Vagina (tissue), 2 donors: ENCODE measurements at regions not wholly inside any gene's neighbourhood (a gene's known extent, or its start where the extent isn't known, plus 50 kb on each side); places are given as distances from the start of the nearest gene placed in this dataset.

Experiments
- DNase-seq, 2 donors: peaks; one replicate each; pipeline ENCODE4 v3.0.0-alpha.2; 2017; ENCODE audit errors: extremely low spot score in 2 of 2
- H3K27ac ChIP-seq: fragments of 200-600 bp; sonication (generic); one replicate; pipeline ENCODE4 v1.5.1; 2019
- H3K27me3 ChIP-seq: fragments of 200-600 bp; sonication (generic); one replicate; pipeline ENCODE4 v1.5.1; 2019
- H3K36me3 ChIP-seq, 2 donors: fragments of 200-600 bp; sonication (generic); one replicate each; pipeline ENCODE4 v1.5.1; 2017 to 2019
- H3K4me1 ChIP-seq: fragments of 200-600 bp; sonication (generic); one replicate; pipeline ENCODE4 v1.5.1; 2019
- H3K4me3 ChIP-seq, 2 donors: fragments of 200-600 bp; sonication (generic); 1 replicate in 1 of 2; 2 replicates in 1 of 2; pipeline ENCODE4 v1.5.1; 2016 to 2019
- H3K9me3 ChIP-seq: fragments of 200-600 bp; sonication (generic); one replicate; pipeline ENCODE4 v1.5.1; 2019
- POLR2A ChIP-seq, 2 donors: fragments of 450-650 bp; IDR thresholded peaks; one replicate each; pipeline ENCODE4 v1.6.1; 2017; ENCODE audit warnings: antibody characterized with exemption in 2 of 2, mild to moderate bottlenecking in 2 of 2, moderate library complexity in 2 of 2
- POLR2AphosphoS5 ChIP-seq, 2 donors: sonication (generic); formaldehyde crosslinking; IDR thresholded peaks; one replicate each; pipeline ENCODE4 v1.9.0; 2017; ENCODE audit warnings: antibody characterized with exemption in 2 of 2, mild to moderate bottlenecking in 2 of 2, low read depth in 1 of 2; ENCODE audit not compliant: insufficient read depth in 1 of 2
- intact Hi-C: fragments of 100-400 bp; cut with DNase I; formaldehyde crosslinking; loops from one replicate; pipeline ENCODE4 v1.15.1; 2023
- TF ChIP-seq, protein P1 (sequence below), 3 experiments: fragments of 450-650 bp in 2 of 3; fragments of 200-600 bp in 1 of 3; sonication (generic) in 1 of 3; IDR thresholded peaks; one replicate each; pipeline ENCODE4 v1.5.1; 2017 to 2019; ENCODE audit warnings: antibody characterized with exemption in 3 of 3, mild to moderate bottlenecking in 2 of 3, moderate library complexity in 2 of 3

DNA sequence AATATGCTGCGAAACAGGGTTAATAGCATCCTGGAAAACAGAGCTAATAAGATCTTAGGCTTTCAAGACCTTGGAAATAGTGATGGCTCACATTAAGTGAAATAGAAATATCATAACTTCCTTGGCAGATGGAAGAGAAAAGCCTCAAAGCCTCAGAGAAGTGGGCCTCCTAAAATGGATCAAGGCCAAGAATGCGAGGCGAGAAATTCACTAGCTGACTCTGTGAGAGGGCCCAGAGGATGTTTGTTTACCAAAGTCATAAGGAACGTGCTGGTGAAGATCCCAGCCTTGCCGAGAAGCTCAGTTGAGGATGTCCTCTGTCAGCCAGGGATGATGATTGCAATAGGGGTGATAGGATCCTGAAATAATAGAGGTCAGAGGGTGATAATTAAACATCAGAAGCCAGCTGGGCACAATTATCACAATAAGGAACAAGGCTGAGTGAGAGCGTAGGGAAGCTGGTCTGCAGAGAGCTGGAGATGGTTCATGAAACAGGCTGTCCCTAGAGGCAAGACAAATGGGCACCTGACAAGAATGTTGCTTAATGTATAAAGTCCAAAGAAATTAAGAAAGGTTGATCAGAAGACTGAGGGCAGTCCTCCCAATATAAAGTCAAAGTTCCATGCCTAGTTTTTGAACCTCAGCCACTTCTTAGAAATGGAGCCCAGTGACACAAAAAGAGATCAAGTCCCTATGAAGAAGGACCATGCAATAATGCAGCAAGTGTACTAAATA is 101.7 kb upstream of the COG2 start:
- intact Hi-C loops = no loop called here
- Histone ChIP-seq H3K27ac (no peak overlapping the region), H3K4me1 (no peaks in the 10 kb centered on the region), H3K27me3 (no peaks in the 10 kb centered on the region), H3K9me3 (no peaks in the 10 kb centered on the region), H3K36me3 (no peaks in the 10 kb centered on the region), H3K4me3 (no peak overlapping the region)
- DNase-seq = no peak
- no peak for TF ChIP-seq POLR2AphosphoS5 (IDR thresholded peaks at IDR 0.05; ENCODE audit: insufficient read depth in 1 of 2, low read depth in 1 of 2)
- TF ChIP-seq POLR2A (IDR thresholded peaks at IDR 0.05) = no peak
- TF ChIP-seq, protein P1, sequence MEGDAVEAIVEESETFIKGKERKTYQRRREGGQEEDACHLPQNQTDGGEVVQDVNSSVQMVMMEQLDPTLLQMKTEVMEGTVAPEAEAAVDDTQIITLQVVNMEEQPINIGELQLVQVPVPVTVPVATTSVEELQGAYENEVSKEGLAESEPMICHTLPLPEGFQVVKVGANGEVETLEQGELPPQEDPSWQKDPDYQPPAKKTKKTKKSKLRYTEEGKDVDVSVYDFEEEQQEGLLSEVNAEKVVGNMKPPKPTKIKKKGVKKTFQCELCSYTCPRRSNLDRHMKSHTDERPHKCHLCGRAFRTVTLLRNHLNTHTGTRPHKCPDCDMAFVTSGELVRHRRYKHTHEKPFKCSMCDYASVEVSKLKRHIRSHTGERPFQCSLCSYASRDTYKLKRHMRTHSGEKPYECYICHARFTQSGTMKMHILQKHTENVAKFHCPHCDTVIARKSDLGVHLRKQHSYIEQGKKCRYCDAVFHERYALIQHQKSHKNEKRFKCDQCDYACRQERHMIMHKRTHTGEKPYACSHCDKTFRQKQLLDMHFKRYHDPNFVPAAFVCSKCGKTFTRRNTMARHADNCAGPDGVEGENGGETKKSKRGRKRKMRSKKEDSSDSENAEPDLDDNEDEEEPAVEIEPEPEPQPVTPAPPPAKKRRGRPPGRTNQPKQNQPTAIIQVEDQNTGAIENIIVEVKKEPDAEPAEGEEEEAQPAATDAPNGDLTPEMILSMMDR (IDR thresholded peaks at IDR 0.05) = no peak

DNA sequence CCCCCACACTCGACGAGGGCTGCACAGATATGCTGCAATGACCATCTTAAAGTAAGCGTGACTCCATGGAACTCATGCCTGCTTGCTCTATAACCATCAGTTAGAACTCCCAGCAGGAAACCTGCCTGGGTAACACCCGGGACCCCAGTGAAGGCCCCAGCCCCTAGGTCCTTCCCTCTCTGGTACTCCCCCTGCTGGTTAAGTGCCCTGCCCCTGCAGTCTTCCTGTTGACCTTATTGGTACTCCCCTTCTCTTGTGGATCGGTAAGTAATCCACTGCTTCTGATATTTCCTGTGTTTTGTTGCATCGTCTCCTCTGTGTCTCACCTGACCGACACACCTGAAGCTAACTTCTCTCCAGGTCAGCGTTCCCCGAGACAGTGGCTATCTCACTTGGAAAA is 104.8 kb upstream of the COG2 start:
- Histone ChIP-seq H3K9me3 (no peaks in the 10 kb centered on the region), H3K27me3 (no peaks in the 10 kb centered on the region), H3K27ac (no peak overlapping the region), H3K4me3 (no peak overlapping the region), H3K36me3 (no peaks in the 10 kb centered on the region), H3K4me1 (no peaks in the 10 kb centered on the region)
- DNase-seq = no peak
- TF ChIP-seq, protein P1 (IDR thresholded peaks at IDR 0.05) = no peak
- no peak for TF ChIP-seq POLR2AphosphoS5 (IDR thresholded peaks at IDR 0.05; ENCODE audit: insufficient read depth in 1 of 2, low read depth in 1 of 2)
- TF ChIP-seq POLR2A (IDR thresholded peaks at IDR 0.05) = no peak
- intact Hi-C loops = no loop called here

DNA sequence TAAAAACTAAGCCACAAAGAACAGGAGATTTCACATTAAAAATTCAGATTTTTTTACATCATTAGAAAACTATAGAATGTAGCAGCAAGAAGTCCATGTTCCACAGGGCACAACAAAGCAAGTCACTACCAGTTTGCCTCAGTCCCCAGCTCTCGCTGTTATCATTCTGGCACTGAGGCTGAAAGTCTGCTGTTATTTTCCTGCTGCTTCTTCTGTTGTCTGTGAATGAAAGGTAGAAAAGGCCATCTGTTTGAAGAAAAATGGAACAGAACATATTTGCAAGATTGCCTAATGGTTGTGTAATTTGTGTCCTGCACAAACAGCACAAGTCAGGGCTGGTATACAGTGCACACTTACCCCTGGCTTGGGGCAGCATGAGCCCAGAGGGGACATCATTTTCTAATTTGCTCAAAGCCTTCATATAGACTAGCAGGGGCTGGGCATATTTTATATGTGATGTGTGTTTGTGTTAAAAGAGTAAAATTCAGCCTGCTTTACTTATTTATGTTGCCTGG is 105.6 kb upstream of the COG2 start:
- H3K9me3 ChIP-seq = no peaks in the 10 kb centered on the region
- no peak overlapping the region for H3K27ac ChIP-seq
- DNase-seq = no peak
- H3K36me3 ChIP-seq = no peaks in the 10 kb centered on the region
- no peak for TF ChIP-seq POLR2AphosphoS5 (IDR thresholded peaks at IDR 0.05; ENCODE audit: insufficient read depth in 1 of 2, low read depth in 1 of 2)
- no peak for TF ChIP-seq POLR2A (IDR thresholded peaks at IDR 0.05)
- TF ChIP-seq, protein P1 (IDR thresholded peaks at IDR 0.05) = no peak
- no peaks in the 10 kb centered on the region for H3K27me3 ChIP-seq
- no peak overlapping the region for H3K4me3 ChIP-seq
- intact Hi-C loops = no loop called here
- no peaks in the 10 kb centered on the region for H3K4me1 ChIP-seq

DNA sequence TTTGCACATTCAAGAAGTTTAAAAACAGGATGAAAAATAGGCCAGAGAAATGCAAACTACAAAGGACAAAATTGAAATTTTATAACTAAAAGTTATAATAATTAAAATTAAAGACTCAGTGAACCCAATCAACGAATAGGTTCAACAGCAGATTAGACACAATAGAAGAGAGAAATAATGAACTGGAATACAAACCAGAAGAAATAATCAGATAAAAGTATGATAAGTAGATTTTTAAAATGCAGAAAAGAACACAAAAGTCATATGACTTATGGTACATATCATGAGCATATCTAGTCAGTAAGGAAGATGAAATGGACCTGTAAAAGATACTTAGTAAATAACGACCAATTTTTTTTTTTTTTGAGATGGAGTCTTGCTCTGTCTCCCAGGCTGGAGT is 108.1 kb upstream of the COG2 start:
- TF ChIP-seq POLR2AphosphoS5 (IDR thresholded peaks at IDR 0.05; ENCODE audit: insufficient read depth in 1 of 2, low read depth in 1 of 2) = no peak
- TF ChIP-seq, protein P1 (IDR thresholded peaks at IDR 0.05) = no peak
- Histone ChIP-seq H3K27ac (no peak overlapping the region), H3K4me1 (no peaks in the 10 kb centered on the region), H3K4me3 (no peak overlapping the region), H3K27me3 (no peaks in the 10 kb centered on the region), H3K36me3 (no peaks in the 10 kb centered on the region), H3K9me3 (no peaks in the 10 kb centered on the region)
- no peak for DNase-seq
- intact Hi-C loops = no loop called here

DNA sequence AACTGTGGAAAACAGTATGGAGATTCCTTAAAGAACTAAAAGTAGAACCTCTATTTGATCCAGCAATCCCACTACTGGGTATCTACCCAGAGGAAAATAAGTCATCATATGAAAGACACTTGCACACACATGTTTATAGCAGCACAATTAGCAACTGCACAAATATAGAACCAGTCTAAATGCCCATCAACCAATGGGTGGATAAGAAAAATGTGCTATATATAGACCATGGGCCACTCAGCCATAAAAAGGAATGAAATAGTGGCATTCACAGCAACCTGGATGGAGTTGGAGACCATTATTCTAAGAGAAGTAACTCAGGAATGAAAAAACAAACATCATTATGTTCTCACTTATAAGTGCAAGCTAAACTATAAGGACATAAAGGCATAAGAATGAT is 105.0 kb upstream of the PGBD5 start:
- Histone ChIP-seq H3K27me3 (no peaks in the 10 kb centered on the region), H3K36me3 (no peaks in the 10 kb centered on the region), H3K4me1 (no peaks in the 10 kb centered on the region), H3K4me3 (no peak overlapping the region), H3K27ac (no peak overlapping the region), H3K9me3 (no peaks in the 10 kb centered on the region)
- intact Hi-C loops = no loop called here
- TF ChIP-seq, protein P1 (IDR thresholded peaks at IDR 0.05) = no peak
- TF ChIP-seq POLR2A (IDR thresholded peaks at IDR 0.05) (no peak), POLR2AphosphoS5 (IDR thresholded peaks at IDR 0.05; ENCODE audit: insufficient read depth in 1 of 2, low read depth in 1 of 2) (no peak)
- no peak for DNase-seq
